ENCODE measurements at regions not wholly inside any gene's neighbourhood (a gene's known extent, or its start where the extent isn't known, plus 50 kb on each side); places are given as distances from the start of the nearest gene placed in this dataset.

- H3K9me1 ChIP-seq (ENCODE audit: control insufficient read depth, insufficient read depth, low read length) = no peaks in the 10 kb centered on the region
- WGBS (ENCODE audit: insufficient coverage, low coverage, missing lambda C conversion rate) = 0% methylated on average over 2 of the region's 2 CpGs
- no TSS peak for BruUV-seq (replicated peaks)
- ATAC-seq (no peak), FAIRE-seq (no peak), DNase-seq (ENCODE audit: extremely low read depth in 1 of 4, low spot score in 3 of 4) (no peak)
- H2AFZ ChIP-seq (ENCODE audit: low read depth, low read length) = no peak overlapping the region
- no peaks in the 10 kb centered on the region for H3K9me3 ChIP-seq (replicated peaks; ENCODE audit: control insufficient read depth, insufficient read depth, low read depth, low read length)
- TF ChIP-seq KHSRP (IDR thresholded peaks at IDR 0.05) (no peak), NFYB (IDR thresholded peaks at IDR 0.05; ENCODE audit: extremely low read depth, insufficient read length) (no peak), E2F3 (CRISPR knock-in tag; IDR thresholded peaks at IDR 0.05) (no peak)
- ChIA-PET CTCF (ENCODE audit: low intra/inter-chr PET ratio) (no interaction called here), POLR2A (no interaction called here)
- in situ Hi-C loops (cut with MboI) = no loop called here
- no peaks in the 10 kb centered on the region for H3K27me3 ChIP-seq (ENCODE audit: control insufficient read depth in 2 of 2, insufficient read depth in 2 of 2, low read length in 2 of 2)
- intact Hi-C loops (cut with micrococcal nuclease) = no loop called here
- H3K4me3 ChIP-seq = no peak overlapping the region
- no peaks in the 10 kb centered on the region for H3K4me1 ChIP-seq (replicated peaks in 1 of 2; ENCODE audit: control insufficient read depth in 2 of 2, insufficient read depth in 2 of 2, low read length in 2 of 2)
- no peak overlapping the region for H3K4me2 ChIP-seq (ENCODE audit: insufficient read depth, low read length)
- H3K27ac ChIP-seq (ENCODE audit: extremely low read depth, low read depth, low read length) = no peak overlapping the region
- no peaks in the 10 kb centered on the region for H3K36me3 ChIP-seq (ENCODE audit: control insufficient read depth, insufficient read depth, low read length)
- no peak overlapping the region for H3K9ac ChIP-seq (ENCODE audit: insufficient read depth in 1 of 2, low read depth in 2 of 2, low read length in 2 of 2)
- H4K20me1 ChIP-seq (replicated peaks; ENCODE audit: control insufficient read depth, insufficient read depth, low read length) = no peaks in the 10 kb centered on the region
- no peaks in the 10 kb centered on the region for H3K79me2 ChIP-seq (ENCODE audit: control insufficient read depth, insufficient read depth, low read length)
Observed at GRCh38 chr9:99557816-99558215, 263.9 kb upstream of the NR4A3 start.

- Histone ChIP-seq H3K27me3 (ENCODE audit: control insufficient read depth in 2 of 2, insufficient read depth in 2 of 2, low read length in 2 of 2) (no peaks in the 10 kb centered on the region), H3K4me2 (ENCODE audit: insufficient read depth, low read length) (no peak overlapping the region), H3K9ac (ENCODE audit: insufficient read depth in 1 of 2, low read depth in 2 of 2, low read length in 2 of 2) (no peak overlapping the region), H3K79me2 (ENCODE audit: control insufficient read depth, insufficient read depth, low read length) (no peaks in the 10 kb centered on the region), H3K9me3 (replicated peaks; ENCODE audit: control insufficient read depth, insufficient read depth, low read depth, low read length) (no peaks in the 10 kb centered on the region), H4K20me1 (replicated peaks; ENCODE audit: control insufficient read depth, insufficient read depth, low read length) (no peaks in the 10 kb centered on the region), H3K4me3 (no peak overlapping the region), H3K4me1 (replicated peaks in 1 of 2; ENCODE audit: control insufficient read depth in 2 of 2, insufficient read depth in 2 of 2, low read length in 2 of 2) (no peaks in the 10 kb centered on the region), H3K9me1 (ENCODE audit: control insufficient read depth, insufficient read depth, low read length) (no peaks in the 10 kb centered on the region), H3K36me3 (ENCODE audit: control insufficient read depth, insufficient read depth, low read length) (no peaks in the 10 kb centered on the region), H3K27ac (ENCODE audit: extremely low read depth, low read depth, low read length) (no peak overlapping the region), H2AFZ (ENCODE audit: low read depth, low read length) (no peak overlapping the region)
- FAIRE-seq (no peak), ATAC-seq (no peak), DNase-seq (ENCODE audit: extremely low read depth in 1 of 4, low spot score in 3 of 4) (no peak)
- intact Hi-C loops (cut with micrococcal nuclease) = no loop called here
- ChIA-PET CTCF (ENCODE audit: low intra/inter-chr PET ratio) (no interaction called here), POLR2A (no interaction called here)
- BruUV-seq (replicated peaks) = no TSS peak
- WGBS (ENCODE audit: insufficient coverage, low coverage, missing lambda C conversion rate) = 0% methylated on average over 1 of the region's 1 CpG
- in situ Hi-C loops (cut with MboI) = no loop called here
- TF ChIP-seq XRCC5 (IDR thresholded peaks at IDR 0.05; ENCODE audit: low read depth, low read length) (no peak), TRIM25 (IDR thresholded peaks at IDR 0.05; ENCODE audit: borderline replicate concordance) (no peak), SOX6 (IDR thresholded peaks at IDR 0.05) (no peak), KDM4B (IDR thresholded peaks at IDR 0.05; ENCODE audit: borderline replicate concordance in 2 of 2, low read depth in 1 of 2) (no peak), ZNF431 (CRISPR knock-in tag; IDR thresholded peaks at IDR 0.05) (no peak), ZFX (CRISPR knock-in tag; IDR thresholded peaks at IDR 0.05) (no peak), THAP7 (CRISPR knock-in tag; IDR thresholded peaks at IDR 0.05) (no peak), OTX1 (CRISPR knock-in tag; IDR thresholded peaks at IDR 0.05) (no peak), ZNF79 (CRISPR knock-in tag; IDR thresholded peaks at IDR 0.05; ENCODE audit: low read depth) (no peak), THRA (IDR thresholded peaks at IDR 0.05) (no peak), CREBBP (IDR thresholded peaks at IDR 0.05; ENCODE audit: low read depth, low read length) (no peak), MCM2 (IDR thresholded peaks at IDR 0.05; ENCODE audit: low read depth) (no peak), KLF1 (tag; IDR thresholded peaks at IDR 0.05) (no peak)
Observed at GRCh38 chr9:99559776-99560175, 261.9 kb upstream of the NR4A3 start.
